HAP-1 (cell line): ENCODE measurements at regions not wholly inside any gene's neighbourhood (a gene's known extent, or its start where the extent isn't known, plus 50 kb on each side); places are given as distances from the start of the nearest gene placed in this dataset.

ENCODE experiments used
- DNase-seq, 2 experiments: peaks; one replicate each; pipeline ENCODE4 v3.0.0-alpha.2; 2016 to 2020; ENCODE audit warnings: low spot score in 2 of 2
- H3K27me3 ChIP-seq: fragments of 250-450 bp; sonication (Bioruptor Pico); 2 replicates; pipeline ENCODE4 v1.5.1; 2020; ENCODE audit warnings: low read depth, mild to moderate bottlenecking, moderate library complexity
- H3K36me3 ChIP-seq: fragments of 250-450 bp; sonication (Bioruptor Pico); replicated peaks from 2 replicates; pipeline ENCODE4 v1.5.1; 2020; ENCODE audit warnings: mild to moderate bottlenecking
- H3K4me1 ChIP-seq: fragments of 250-450 bp; sonication (Bioruptor Pico); 2 replicates; pipeline ENCODE4 v1.5.1; 2020; ENCODE audit warnings: mild to moderate bottlenecking
- H3K4me3 ChIP-seq: fragments of 250-450 bp; sonication (Bioruptor Pico); 2 replicates; pipeline ENCODE4 v1.5.1; 2020; ENCODE audit warnings: mild to moderate bottlenecking, moderate library complexity
- H3K9me3 ChIP-seq: fragments of 250-450 bp; sonication (Bioruptor Pico); 2 replicates; pipeline ENCODE4 v1.5.1; 2020; ENCODE audit warnings: mild to moderate bottlenecking, moderate library complexity
- in situ Hi-C: fragments of 300-500 bp; cut with MboI; formaldehyde crosslinking; loops from 3 replicates; pipeline ENCODE4 v1.14.3; 2020; ENCODE audit warnings: low sequenced_read_pairs, inconsistent platforms, mixed read lengths

DNA sequence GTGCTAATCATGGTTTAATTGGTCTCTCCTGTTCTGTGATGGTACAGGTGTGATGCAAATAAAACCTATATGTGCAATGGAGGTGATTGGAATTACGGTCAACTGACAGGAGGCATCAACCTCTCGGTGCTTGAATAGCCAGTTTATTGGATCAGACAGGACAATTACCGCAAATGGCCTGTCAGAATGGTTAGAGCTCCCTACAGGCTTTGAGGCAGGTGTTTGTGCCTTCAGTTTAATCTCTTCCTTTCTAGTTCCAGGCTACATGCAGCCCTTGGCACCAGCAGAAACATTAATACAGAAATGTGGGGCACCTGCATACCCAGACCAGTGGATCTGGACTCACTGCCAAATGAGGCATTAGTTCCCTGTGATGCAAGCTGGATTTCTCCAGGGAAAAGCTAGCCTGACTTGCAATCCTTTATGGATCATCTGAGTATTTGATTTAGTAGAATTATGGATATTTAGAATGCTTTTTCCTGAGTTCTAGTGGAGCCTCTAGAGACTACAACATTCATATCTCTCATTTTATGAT lies 128.6 kb downstream of the MAT2B start:
- Histone ChIP-seq H3K36me3 (no peaks in the 10 kb centered on the region), H3K4me1 (no peaks in the 10 kb centered on the region), H3K4me3 (no peak overlapping the region), H3K9me3 (no peaks in the 10 kb centered on the region), H3K27me3 (no peaks in the 10 kb centered on the region)
- DNase-seq: no peak
- in situ Hi-C loops: no loop called here

DNA sequence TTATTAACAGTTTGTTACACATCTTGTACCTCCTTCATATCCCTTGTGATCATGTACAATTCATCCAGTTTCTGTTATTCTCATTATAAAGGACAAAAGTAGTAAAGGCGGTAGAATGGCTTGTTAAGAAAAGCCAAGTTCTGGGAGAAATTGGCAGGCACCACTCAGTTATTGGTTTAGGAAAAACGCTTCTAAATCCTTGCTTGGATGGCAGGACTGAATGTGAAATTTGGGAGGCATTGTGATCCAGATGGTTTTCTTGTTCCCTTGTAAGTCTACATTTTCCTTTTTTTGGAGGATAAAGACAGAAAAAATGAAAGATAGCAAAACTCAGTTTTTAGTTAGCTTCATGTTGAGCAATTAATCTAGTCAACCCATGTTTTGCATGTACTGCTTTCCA lies 130.2 kb downstream of the MAT2B start:
- H3K27me3 ChIP-seq: no peaks in the 10 kb centered on the region
- no peak for DNase-seq
- no peaks in the 10 kb centered on the region for H3K36me3 ChIP-seq
- in situ Hi-C loops: no loop called here
- H3K9me3 ChIP-seq: no peaks in the 10 kb centered on the region
- H3K4me3 ChIP-seq: no peak overlapping the region
- H3K4me1 ChIP-seq: no peaks in the 10 kb centered on the region

DNA sequence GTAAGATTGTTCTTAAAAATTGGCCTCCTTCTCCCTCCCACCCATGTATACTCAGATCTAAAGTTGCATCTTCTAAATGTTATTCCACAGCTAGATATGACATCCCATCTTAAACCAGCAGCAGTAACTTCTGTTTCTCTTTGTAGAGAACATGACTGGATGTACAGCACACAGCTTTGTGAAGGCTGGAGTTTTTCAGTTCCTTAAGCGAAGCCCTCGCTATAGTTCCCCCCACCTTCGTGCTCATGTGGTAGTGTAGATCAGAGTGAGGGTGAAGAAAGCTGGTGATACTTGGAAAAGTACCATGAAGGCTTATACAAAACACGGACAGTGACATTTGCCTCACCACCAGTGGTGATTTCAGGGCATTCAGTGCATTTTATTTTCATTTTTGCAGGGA lies 137.5 kb downstream of the MAT2B start:
- Histone ChIP-seq H3K4me3 (no peak overlapping the region), H3K36me3 (no peaks in the 10 kb centered on the region), H3K27me3 (no peaks in the 10 kb centered on the region), H3K4me1 (no peaks in the 10 kb centered on the region), H3K9me3 (no peaks in the 10 kb centered on the region)
- in situ Hi-C loops: no loop called here
- DNase-seq: no peak

DNA sequence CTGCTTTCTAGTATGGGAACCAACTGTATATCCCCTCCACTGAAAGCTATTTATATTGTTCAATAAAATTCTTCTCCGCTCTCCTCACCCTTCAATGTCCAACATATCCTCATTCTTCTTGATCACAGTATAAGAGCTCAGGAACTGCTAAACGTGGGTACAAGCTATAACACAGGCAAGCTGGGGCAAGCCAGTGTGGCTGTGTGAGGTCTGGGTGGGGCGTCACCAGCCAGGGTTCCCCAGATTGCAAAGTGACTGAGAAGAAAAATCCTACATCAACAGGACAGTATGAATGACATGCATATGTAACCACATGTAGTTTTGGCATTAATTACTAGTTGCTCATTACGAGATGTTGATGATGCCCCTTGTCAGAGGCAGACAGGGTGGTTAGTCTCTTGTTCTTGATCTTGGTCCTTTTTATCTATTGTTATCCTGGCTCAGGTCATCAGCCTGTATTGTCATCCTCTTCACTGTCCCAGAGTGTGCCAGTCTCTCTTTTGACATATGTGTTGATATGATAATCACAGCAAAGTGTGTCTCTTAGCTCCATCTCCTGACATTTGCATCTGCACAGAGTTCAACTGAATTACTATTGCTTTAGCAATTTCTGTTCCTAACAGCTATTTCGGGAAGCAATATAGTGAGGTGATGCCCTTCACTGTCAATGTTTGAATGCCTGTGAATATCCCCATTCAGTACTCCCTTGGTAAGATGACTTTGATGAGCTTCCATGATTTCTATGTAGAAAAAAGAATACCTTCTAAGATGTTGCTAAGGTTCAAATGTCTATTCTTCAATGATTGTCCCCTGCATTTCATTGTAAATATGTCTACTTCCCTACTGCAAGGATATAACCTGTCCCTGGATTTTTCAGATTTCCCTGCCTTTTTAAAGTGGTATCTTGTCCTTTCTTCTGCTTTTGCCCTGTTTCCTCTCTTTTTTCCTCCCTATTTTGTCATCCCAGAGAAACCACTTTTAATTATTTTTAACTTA lies 140.3 kb downstream of the MAT2B start:
- Histone ChIP-seq H3K27me3 (no peaks in the 10 kb centered on the region), H3K9me3 (no peaks in the 10 kb centered on the region), H3K36me3 (no peaks in the 10 kb centered on the region), H3K4me3 (no peak overlapping the region), H3K4me1 (no peaks in the 10 kb centered on the region)
- in situ Hi-C loops: no loop called here
- no peak for DNase-seq

DNA sequence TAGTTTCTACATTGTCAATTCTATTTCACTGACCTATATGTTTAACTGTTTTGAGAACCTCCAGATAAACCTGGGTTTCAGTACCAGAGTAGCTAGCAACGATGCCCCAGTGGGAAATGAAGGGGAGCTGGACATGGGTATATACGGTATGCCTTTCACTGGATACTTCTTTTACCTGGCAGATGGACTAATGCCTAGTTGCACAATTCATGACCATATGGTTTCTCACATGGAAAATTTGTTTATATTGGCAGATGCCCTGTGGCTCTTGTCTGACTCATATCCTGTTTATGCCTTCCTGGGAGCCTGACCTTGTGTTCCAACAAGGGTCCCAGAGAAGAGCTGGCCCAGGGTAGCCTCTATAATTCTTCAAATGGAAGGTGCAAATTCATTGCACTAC lies 144.1 kb downstream of the MAT2B start:
- Histone ChIP-seq H3K27me3 (no peaks in the 10 kb centered on the region), H3K4me1 (no peaks in the 10 kb centered on the region), H3K36me3 (no peaks in the 10 kb centered on the region), H3K9me3 (no peaks in the 10 kb centered on the region), H3K4me3 (no peak overlapping the region)
- in situ Hi-C loops: no loop called here
- DNase-seq: no peak

DNA sequence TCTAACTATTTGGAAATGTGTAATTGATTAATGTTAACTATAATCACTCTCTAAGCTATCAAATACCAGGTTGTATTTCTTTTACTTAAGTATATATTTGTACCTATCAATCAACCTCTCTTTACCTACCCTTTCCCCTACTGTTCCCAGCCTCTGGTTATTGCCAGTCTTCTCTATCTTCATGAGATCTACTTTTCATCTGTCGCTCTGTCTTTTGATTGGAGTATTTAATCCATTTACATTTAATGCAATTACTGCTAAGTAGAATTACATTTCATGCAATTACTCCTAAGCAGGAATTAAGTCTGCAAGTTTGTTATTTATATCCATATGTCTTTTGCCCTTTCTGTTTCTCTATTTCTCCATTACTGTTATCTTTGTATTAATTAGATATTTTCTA lies 148.1 kb downstream of the MAT2B start:
- in situ Hi-C loops: no loop called here
- no peaks in the 10 kb centered on the region for H3K36me3 ChIP-seq
- DNase-seq: no peak
- no peaks in the 10 kb centered on the region for H3K9me3 ChIP-seq
- H3K27me3 ChIP-seq: no peaks in the 10 kb centered on the region
- H3K4me3 ChIP-seq: no peak overlapping the region
- H3K4me1 ChIP-seq: no peaks in the 10 kb centered on the region

DNA sequence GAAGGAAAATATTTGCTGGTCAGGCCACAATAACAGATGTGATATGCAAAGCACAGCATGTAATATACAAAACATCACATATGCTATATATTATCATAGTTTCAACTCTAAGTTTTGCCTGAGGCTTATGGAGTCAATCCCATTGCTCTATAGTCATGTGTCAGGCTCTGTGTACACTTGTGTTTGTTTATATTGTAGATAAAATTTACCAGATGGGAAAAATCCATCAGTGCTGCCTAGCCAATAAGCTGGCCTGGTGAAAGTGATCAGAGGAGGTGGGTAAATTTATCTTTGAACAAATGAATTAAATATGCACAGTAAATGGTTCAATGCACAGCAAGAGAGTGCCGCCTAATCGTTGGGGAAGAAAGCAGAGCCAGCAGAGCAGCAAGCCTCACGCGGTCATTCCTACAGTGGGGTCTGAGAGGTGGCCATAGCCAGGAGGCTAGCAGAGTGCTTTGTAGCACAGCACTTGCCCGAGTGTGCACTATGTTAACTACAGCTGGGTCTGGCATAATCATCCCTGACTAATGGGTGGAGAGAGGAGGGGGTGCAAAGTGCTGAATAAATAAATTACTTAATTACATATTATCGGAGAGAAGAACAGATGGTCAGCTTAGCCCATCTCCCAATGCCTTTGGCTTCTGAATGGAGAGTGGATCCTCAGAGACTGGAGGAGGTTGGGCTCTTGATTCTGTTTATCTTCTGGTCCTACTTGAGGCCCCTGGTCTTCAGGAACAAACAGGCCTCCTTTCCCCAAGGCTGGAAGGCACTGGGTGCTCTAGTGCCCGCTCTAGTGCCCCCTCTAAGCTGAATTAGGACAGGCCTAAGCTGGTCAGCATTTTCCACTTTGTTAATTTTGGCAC lies 153.5 kb downstream of the MAT2B start:
- H3K4me1 ChIP-seq: no peaks in the 10 kb centered on the region
- no peaks in the 10 kb centered on the region for H3K9me3 ChIP-seq
- no peak overlapping the region for H3K4me3 ChIP-seq
- no peaks in the 10 kb centered on the region for H3K36me3 ChIP-seq
- in situ Hi-C loops: no loop called here
- no peak for DNase-seq
- no peaks in the 10 kb centered on the region for H3K27me3 ChIP-seq

DNA sequence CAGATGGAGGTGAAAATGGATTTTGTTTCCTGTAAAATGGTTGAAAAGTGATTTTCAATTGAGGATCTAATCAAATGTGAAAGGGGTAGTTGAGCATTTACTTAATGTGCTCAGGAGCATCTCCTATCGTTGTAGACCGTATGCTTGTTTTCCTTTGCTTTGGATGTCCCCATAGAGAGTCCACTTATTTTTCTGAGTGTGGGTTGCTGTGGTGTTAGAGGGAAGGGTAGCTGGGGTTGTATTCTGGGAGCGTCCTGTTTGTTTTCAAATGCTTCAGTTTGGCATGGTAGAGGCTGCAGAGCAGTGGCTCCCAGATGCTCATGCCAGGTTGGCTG lies 154.1 kb downstream of the MAT2B start:
- Histone ChIP-seq H3K4me1 (no peaks in the 10 kb centered on the region), H3K4me3 (no peak overlapping the region), H3K36me3 (no peaks in the 10 kb centered on the region), H3K9me3 (no peaks in the 10 kb centered on the region), H3K27me3 (no peaks in the 10 kb centered on the region)
- DNase-seq: no peak
- in situ Hi-C loops: no loop called here

DNA sequence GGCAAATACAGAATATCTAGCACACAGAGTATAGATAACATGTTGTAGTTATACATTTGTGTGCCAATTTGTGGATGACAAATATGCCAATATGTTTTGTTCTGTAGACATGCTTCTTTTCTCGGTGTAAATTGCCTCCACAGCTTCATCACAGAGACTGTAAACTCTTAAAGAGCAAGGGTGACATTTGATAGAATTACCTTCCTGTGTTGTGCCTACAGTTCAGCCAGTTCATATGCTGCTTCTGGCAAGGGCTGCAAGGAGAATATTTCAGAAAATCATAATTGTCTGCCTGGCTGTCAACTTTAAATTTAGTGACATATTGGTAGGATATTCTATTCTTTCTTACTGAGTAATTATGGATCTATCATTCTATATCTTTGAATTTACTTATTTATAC lies 155.1 kb downstream of the MAT2B start:
- in situ Hi-C loops: no loop called here
- H3K9me3 ChIP-seq: no peaks in the 10 kb centered on the region
- no peaks in the 10 kb centered on the region for H3K4me1 ChIP-seq
- DNase-seq: no peak
- no peak overlapping the region for H3K4me3 ChIP-seq
- H3K36me3 ChIP-seq: no peaks in the 10 kb centered on the region
- no peaks in the 10 kb centered on the region for H3K27me3 ChIP-seq

DNA sequence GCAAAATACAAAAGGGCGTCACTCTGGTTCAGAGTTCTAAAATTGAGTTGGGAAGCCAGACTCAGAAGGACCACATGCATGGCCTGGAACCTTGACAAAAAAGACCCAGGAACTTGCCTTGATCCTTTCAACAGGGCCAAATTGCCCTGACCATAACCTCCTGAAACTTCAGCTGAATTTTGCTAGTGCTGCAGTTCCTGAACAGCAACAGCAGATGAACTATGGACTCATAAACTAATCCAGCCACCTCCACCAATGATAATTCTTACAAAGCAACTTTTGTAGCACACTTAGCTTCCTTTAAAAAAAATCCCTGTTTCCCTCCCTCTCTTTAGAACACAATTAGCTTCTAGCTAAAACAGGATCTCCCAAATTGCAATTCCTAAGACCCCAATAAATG lies 155.9 kb downstream of the MAT2B start:
- Histone ChIP-seq H3K36me3 (no peaks in the 10 kb centered on the region), H3K4me1 (no peaks in the 10 kb centered on the region), H3K9me3 (no peaks in the 10 kb centered on the region), H3K4me3 (no peak overlapping the region), H3K27me3 (no peaks in the 10 kb centered on the region)
- DNase-seq: no peak
- in situ Hi-C loops: no loop called here

DNA sequence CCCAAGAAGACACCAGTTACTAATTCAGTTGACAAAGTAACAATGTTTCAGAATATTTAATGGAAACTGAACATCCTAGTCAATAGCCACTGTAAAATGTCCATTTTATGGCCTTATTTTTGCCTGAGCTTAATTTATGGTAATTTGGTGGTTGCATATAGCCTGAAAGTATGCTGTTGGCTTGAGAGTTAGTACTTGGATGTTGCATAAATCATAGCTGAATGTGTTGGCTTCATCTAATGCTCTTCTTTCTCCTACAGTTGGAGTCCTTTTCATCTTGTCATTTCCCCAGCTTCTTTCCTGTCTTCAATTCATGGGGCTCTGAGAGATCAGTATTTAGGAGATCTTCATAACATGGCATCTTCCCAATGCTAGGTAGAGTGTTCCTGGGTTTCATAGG lies 164.6 kb downstream of the MAT2B start:
- H3K36me3 ChIP-seq: no peaks in the 10 kb centered on the region
- no peak overlapping the region for H3K4me3 ChIP-seq
- no peaks in the 10 kb centered on the region for H3K27me3 ChIP-seq
- in situ Hi-C loops: no loop called here
- H3K9me3 ChIP-seq: no peaks in the 10 kb centered on the region
- H3K4me1 ChIP-seq: no peaks in the 10 kb centered on the region
- DNase-seq: no peak

DNA sequence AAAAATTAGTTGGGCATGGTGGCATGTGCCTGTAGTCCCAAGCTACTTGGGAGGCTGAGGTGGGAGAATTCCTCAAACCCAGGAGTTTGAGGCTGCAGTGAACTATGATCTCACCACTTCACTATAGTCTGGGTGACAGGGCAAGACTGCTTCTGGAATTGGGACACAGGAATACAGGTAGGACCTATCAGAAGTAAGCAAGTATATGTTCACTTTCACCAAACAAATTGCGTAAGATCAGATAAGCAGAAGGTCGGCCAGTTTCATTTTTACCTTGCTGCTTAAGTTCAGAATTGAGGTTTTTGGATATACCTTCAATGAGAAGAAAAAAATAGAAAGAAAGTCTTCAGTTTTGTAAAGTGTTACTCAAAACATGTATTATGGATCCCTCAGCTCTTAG lies 171.7 kb downstream of the MAT2B start:
- no peaks in the 10 kb centered on the region for H3K27me3 ChIP-seq
- in situ Hi-C loops: no loop called here
- no peak for DNase-seq
- no peaks in the 10 kb centered on the region for H3K4me1 ChIP-seq
- H3K4me3 ChIP-seq: no peak overlapping the region
- no peaks in the 10 kb centered on the region for H3K9me3 ChIP-seq
- H3K36me3 ChIP-seq: no peaks in the 10 kb centered on the region

DNA sequence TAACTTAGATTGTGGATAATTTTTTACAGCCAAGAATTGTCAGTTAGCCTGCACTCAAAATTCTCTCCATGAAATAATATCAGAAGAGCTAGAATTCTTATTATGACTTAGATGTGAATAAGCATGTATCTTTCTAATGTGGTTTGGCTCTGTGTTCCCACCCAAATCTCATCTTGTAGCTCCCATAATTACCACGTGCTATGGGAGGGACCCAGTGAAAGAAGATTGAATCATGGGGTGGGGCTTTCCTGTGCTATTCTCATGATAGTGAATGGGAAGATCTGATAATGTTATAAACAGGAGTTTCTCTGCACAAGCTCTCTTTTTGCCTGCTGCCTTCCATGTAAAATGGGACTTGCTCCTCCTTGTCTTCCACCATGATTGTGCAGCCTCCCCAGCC lies 176.8 kb downstream of the MAT2B start:
- in situ Hi-C loops: no loop called here
- no peak overlapping the region for H3K4me3 ChIP-seq
- H3K4me1 ChIP-seq: no peaks in the 10 kb centered on the region
- no peaks in the 10 kb centered on the region for H3K9me3 ChIP-seq
- DNase-seq: no peak
- H3K27me3 ChIP-seq: peaks cover under 1% of the 10 kb centered on the region; the same call in 1 of the 2 replicates
- H3K36me3 ChIP-seq: no peaks in the 10 kb centered on the region

DNA sequence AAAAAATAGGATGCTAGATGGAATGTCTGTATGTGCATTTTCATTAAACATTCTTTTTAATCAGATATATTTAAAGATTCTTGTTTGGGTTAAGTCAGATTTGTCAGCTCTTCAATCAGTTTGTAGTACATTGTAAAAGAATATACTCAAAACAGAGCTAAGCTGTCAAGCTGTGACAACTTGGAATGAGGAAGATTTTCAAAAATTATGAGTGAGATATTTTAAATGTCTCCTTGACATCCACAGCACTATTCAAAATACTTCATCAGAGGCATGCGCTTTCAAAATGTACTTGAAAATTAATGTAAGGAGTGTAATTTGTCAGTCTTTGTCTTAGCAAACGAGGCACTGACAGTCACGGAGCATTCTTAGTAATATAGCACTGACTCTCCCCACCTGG lies 182.0 kb downstream of the MAT2B start:
- H3K27me3 ChIP-seq: peaks cover 9% of the 10 kb centered on the region
- H3K4me1 ChIP-seq: no peaks in the 10 kb centered on the region
- H3K4me3 ChIP-seq: no peak overlapping the region
- H3K9me3 ChIP-seq: no peaks in the 10 kb centered on the region
- no peak for DNase-seq
- in situ Hi-C loops: no loop called here
- no peaks in the 10 kb centered on the region for H3K36me3 ChIP-seq
